IPS-18a (cell line): ENCODE measurements at regions not wholly inside any gene's neighbourhood (a gene's known extent, or its start where the extent isn't known, plus 50 kb on each side); places are given as distances from the start of the nearest gene placed in this dataset.

Source experiments
- H3K27ac ChIP-seq: one replicate; pipeline ENCODE4 v1.5.1; 2013; ENCODE audit warnings: low read length
- H3K27me3 ChIP-seq: one replicate; pipeline ENCODE4 v1.6.1; 2013; ENCODE audit warnings: mild to moderate bottlenecking, low read length; ENCODE audit not compliant: control insufficient read depth, insufficient read depth
- H3K36me3 ChIP-seq: one replicate; pipeline ENCODE4 v1.6.1; 2013; ENCODE audit warnings: low read depth, low read length; ENCODE audit not compliant: control insufficient read depth
- H3K4me1 ChIP-seq: one replicate; pipeline ENCODE4 v1.6.1; 2013; ENCODE audit warnings: low read depth, low read length; ENCODE audit not compliant: control insufficient read depth
- H3K4me3 ChIP-seq: one replicate; pipeline ENCODE4 v1.5.1; 2013; ENCODE audit warnings: low read length
- H3K9ac ChIP-seq: one replicate; pipeline ENCODE4 v1.6.1; 2013; ENCODE audit warnings: mild to moderate bottlenecking, low read length, moderate library complexity
- H3K9me3 ChIP-seq: one replicate; pipeline ENCODE4 v1.6.1; 2013; ENCODE audit warnings: low read depth, low read length; ENCODE audit not compliant: control insufficient read depth

- no peak overlapping the region for H3K4me3 ChIP-seq
- H3K36me3 ChIP-seq: no peaks in the 10 kb centered on the region
- no peak overlapping the region for H3K27ac ChIP-seq
- H3K4me1 ChIP-seq: no peaks in the 10 kb centered on the region
- no peaks in the 10 kb centered on the region for H3K27me3 ChIP-seq
- H3K9me3 ChIP-seq: no peaks in the 10 kb centered on the region
- no peak overlapping the region for H3K9ac ChIP-seq
Measured at GRCh38 chr4:126705266-126705665, 927.5 kb upstream of the INTU start.

- Histone ChIP-seq H3K27ac (no peak overlapping the region), H3K4me1 (no peaks in the 10 kb centered on the region), H3K27me3 (no peaks in the 10 kb centered on the region), H3K9me3 (no peaks in the 10 kb centered on the region), H3K4me3 (no peak overlapping the region), H3K36me3 (no peaks in the 10 kb centered on the region), H3K9ac (no peak overlapping the region)
Measured at GRCh38 chr4:126708716-126709115, 924.0 kb upstream of the INTU start.

GRCh38 chr4:126710935-126711334 lies 921.8 kb upstream of the INTU start:
- Histone ChIP-seq H3K27ac (no peak overlapping the region), H3K27me3 (no peaks in the 10 kb centered on the region), H3K4me3 (no peak overlapping the region), H3K36me3 (no peaks in the 10 kb centered on the region), H3K4me1 (peaks cover 6% of the 10 kb centered on the region), H3K9ac (no peak overlapping the region), H3K9me3 (no peaks in the 10 kb centered on the region)

GRCh38 chr4:126715067-126715466 lies 917.7 kb upstream of the INTU start:
- Histone ChIP-seq H3K9me3 (no peaks in the 10 kb centered on the region), H3K4me3 (no peak overlapping the region), H3K27me3 (no peaks in the 10 kb centered on the region), H3K36me3 (no peaks in the 10 kb centered on the region), H3K27ac (no peak overlapping the region), H3K9ac (no peak overlapping the region), H3K4me1 (peaks cover 6% of the 10 kb centered on the region)

GRCh38 chr4:126715681-126716080 lies 917.1 kb upstream of the INTU start:
- Histone ChIP-seq H3K9ac (no peak overlapping the region), H3K27ac (no peak overlapping the region), H3K27me3 (no peaks in the 10 kb centered on the region), H3K4me1 (peaks cover 6% of the 10 kb centered on the region), H3K4me3 (no peak overlapping the region), H3K9me3 (no peaks in the 10 kb centered on the region), H3K36me3 (no peaks in the 10 kb centered on the region)

GRCh38 chr4:126718136-126718535 lies 914.6 kb upstream of the INTU start:
- peaks cover 6% of the 10 kb centered on the region for H3K4me1 ChIP-seq
- H3K9ac ChIP-seq: no peak overlapping the region
- H3K27me3 ChIP-seq: no peaks in the 10 kb centered on the region
- H3K4me3 ChIP-seq: no peak overlapping the region
- no peaks in the 10 kb centered on the region for H3K9me3 ChIP-seq
- H3K36me3 ChIP-seq: no peaks in the 10 kb centered on the region
- H3K27ac ChIP-seq: no peak overlapping the region

GRCh38 chr4:126719852-126720251 lies 912.9 kb upstream of the INTU start:
- no peaks in the 10 kb centered on the region for H3K9me3 ChIP-seq
- H3K27me3 ChIP-seq: no peaks in the 10 kb centered on the region
- H3K4me1 ChIP-seq: peaks cover 6% of the 10 kb centered on the region
- H3K9ac ChIP-seq: no peak overlapping the region
- H3K4me3 ChIP-seq: no peak overlapping the region
- no peaks in the 10 kb centered on the region for H3K36me3 ChIP-seq
- H3K27ac ChIP-seq: no peak overlapping the region

GRCh38 chr4:126725906-126726305 lies 906.9 kb upstream of the INTU start:
- no peaks in the 10 kb centered on the region for H3K27me3 ChIP-seq
- H3K4me1 ChIP-seq: no peaks in the 10 kb centered on the region
- H3K9ac ChIP-seq: no peak overlapping the region
- no peak overlapping the region for H3K4me3 ChIP-seq
- H3K9me3 ChIP-seq: no peaks in the 10 kb centered on the region
- no peaks in the 10 kb centered on the region for H3K36me3 ChIP-seq
- no peak overlapping the region for H3K27ac ChIP-seq

- Histone ChIP-seq H3K27ac (no peak overlapping the region), H3K4me3 (no peak overlapping the region), H3K27me3 (no peaks in the 10 kb centered on the region), H3K36me3 (no peaks in the 10 kb centered on the region), H3K4me1 (no peaks in the 10 kb centered on the region), H3K9me3 (no peaks in the 10 kb centered on the region), H3K9ac (no peak overlapping the region)
Measured at GRCh38 chr4:126727461-126727860, 905.3 kb upstream of the INTU start.

GRCh38 chr4:126731062-126731461 lies 901.7 kb upstream of the INTU start:
- Histone ChIP-seq H3K9me3 (no peaks in the 10 kb centered on the region), H3K4me3 (no peak overlapping the region), H3K27ac (no peak overlapping the region), H3K36me3 (no peaks in the 10 kb centered on the region), H3K9ac (no peak overlapping the region), H3K27me3 (no peaks in the 10 kb centered on the region), H3K4me1 (no peaks in the 10 kb centered on the region)

- no peaks in the 10 kb centered on the region for H3K36me3 ChIP-seq
- no peaks in the 10 kb centered on the region for H3K4me1 ChIP-seq
- H3K4me3 ChIP-seq: no peak overlapping the region
- no peaks in the 10 kb centered on the region for H3K27me3 ChIP-seq
- no peak overlapping the region for H3K27ac ChIP-seq
- no peak overlapping the region for H3K9ac ChIP-seq
- no peaks in the 10 kb centered on the region for H3K9me3 ChIP-seq
Measured at GRCh38 chr4:126733301-126733700, 899.5 kb upstream of the INTU start.

- no peak overlapping the region for H3K27ac ChIP-seq
- no peaks in the 10 kb centered on the region for H3K27me3 ChIP-seq
- no peaks in the 10 kb centered on the region for H3K4me1 ChIP-seq
- H3K9me3 ChIP-seq: no peaks in the 10 kb centered on the region
- H3K36me3 ChIP-seq: no peaks in the 10 kb centered on the region
- no peak overlapping the region for H3K4me3 ChIP-seq
- no peak overlapping the region for H3K9ac ChIP-seq
Measured at GRCh38 chr4:126734465-126734864, 898.3 kb upstream of the INTU start.
